Liver (tissue), 8 donors: ENCODE measurements at regions not wholly inside any gene's neighbourhood (a gene's known extent, or its start where the extent isn't known, plus 50 kb on each side); places are given as distances from the start of the nearest gene placed in this dataset.

Source experiments
- DNase-seq: peaks from one replicate; pipeline ENCODE4 v3.0.0-alpha.2; 2017; ENCODE audit warnings: low spot score
- H3K27ac ChIP-seq, 2 donors: one replicate each; pipeline ENCODE4 v1.7.0; 2013; ENCODE audit warnings: inconsistent platforms in 2 of 2, low read length in 2 of 2, control low read depth in 1 of 2, low read depth in 1 of 2, mild to moderate bottlenecking in 1 of 2
- H3K27me3 ChIP-seq, 4 donors: one replicate each; pipeline versions ENCODE4 v1.6.1 to v1.7.0; 2013; ENCODE audit warnings: low read length in 3 of 4, inconsistent platforms in 1 of 4, mild to moderate bottlenecking in 1 of 4, moderate library complexity in 1 of 4; ENCODE audit not compliant: control insufficient read depth in 4 of 4, insufficient read depth in 4 of 4
- H3K36me3 ChIP-seq, 4 donors: one replicate each; pipeline versions ENCODE4 v1.6.1 to v1.7.0; 2013; ENCODE audit warnings: low read length in 3 of 4, mild to moderate bottlenecking in 3 of 4, low read depth in 1 of 4, moderate library complexity in 1 of 4; ENCODE audit not compliant: control insufficient read depth in 4 of 4, insufficient read depth in 3 of 4
- H3K4me1 ChIP-seq, 4 donors: one replicate each; pipeline versions ENCODE4 v1.6.1 to v1.7.0; 2013; ENCODE audit warnings: low read length in 3 of 4, mild to moderate bottlenecking in 3 of 4, moderate library complexity in 1 of 4; ENCODE audit not compliant: control insufficient read depth in 4 of 4, insufficient read depth in 4 of 4
- H3K4me3 ChIP-seq, 3 donors: one replicate each; pipeline versions ENCODE4 v1.6.1 to v1.7.0; 2013; ENCODE audit warnings: low read length in 3 of 3, control low read depth in 1 of 3, low read depth in 1 of 3, mild to moderate bottlenecking in 1 of 3
- H3K9ac ChIP-seq, 2 donors: one replicate each; pipeline ENCODE4 v1.7.0; 2013; ENCODE audit warnings: low read length in 2 of 2, mild to moderate bottlenecking in 2 of 2, moderate library complexity in 2 of 2, control low read depth in 1 of 2, low read depth in 1 of 2
- H3K9me3 ChIP-seq, 4 donors: one replicate each; pipeline versions ENCODE4 v1.6.1 to v1.7.0; 2013; ENCODE audit warnings: low read length in 3 of 4; ENCODE audit not compliant: control insufficient read depth in 4 of 4
- EGR1 ChIP-seq, 2 donors: IDR thresholded peaks; 2 replicates each; pipeline ENCODE4 v1.6.1; 2016 to 2018; ENCODE audit warnings: antibody characterized with exemption in 2 of 2, low read depth in 2 of 2
- FOXA1 ChIP-seq: IDR thresholded peaks from 2 replicates; pipeline ENCODE4 v1.6.1; 2016; ENCODE audit warnings: antibody characterized with exemption
- FOXA2 ChIP-seq: IDR thresholded peaks from 2 replicates; pipeline ENCODE4 v1.6.1; 2016; ENCODE audit warnings: antibody characterized with exemption
- GABPA ChIP-seq, 2 donors: IDR thresholded peaks in 1 of 2; conservative IDR thresholded peaks in 1 of 2; 2 replicates each; pipeline ENCODE4 v1.6.1; 2016; ENCODE audit warnings: antibody characterized with exemption in 2 of 2, mild to moderate bottlenecking in 1 of 2, moderate library complexity in 1 of 2
- HNF4A ChIP-seq, 2 donors: conservative IDR thresholded peaks; 2 replicates each; pipeline ENCODE4 v1.6.1; 2016; ENCODE audit warnings: antibody characterized with exemption in 2 of 2, mild to moderate bottlenecking in 2 of 2
- HNF4G ChIP-seq: IDR thresholded peaks from 2 replicates; pipeline ENCODE4 v1.6.1; 2016; ENCODE audit warnings: antibody characterized with exemption
- JUND ChIP-seq, 2 donors: IDR thresholded peaks; 2 replicates each; pipeline ENCODE4 v1.6.1; 2016; ENCODE audit warnings: antibody characterized with exemption in 2 of 2
- NR2F2 ChIP-seq: IDR thresholded peaks from 2 replicates; pipeline ENCODE4 v1.6.1; 2016; ENCODE audit warnings: antibody characterized with exemption
- RAD21 ChIP-seq, 2 donors: IDR thresholded peaks; 2 replicates each; pipeline ENCODE4 v1.6.1; 2016; ENCODE audit warnings: antibody characterized with exemption in 2 of 2, mild to moderate bottlenecking in 2 of 2
- RXRA ChIP-seq, 2 donors: IDR thresholded peaks; 2 replicates each; pipeline ENCODE4 v1.6.1; 2017 to 2018; ENCODE audit warnings: antibody characterized with exemption in 2 of 2, mild to moderate bottlenecking in 1 of 2
- SP1 ChIP-seq: IDR thresholded peaks from 2 replicates; pipeline ENCODE4 v1.6.1; 2018; ENCODE audit warnings: antibody characterized with exemption, mild to moderate bottlenecking
- TAF1 ChIP-seq: conservative IDR thresholded peaks from 2 replicates; pipeline ENCODE4 v1.6.1; 2016; ENCODE audit warnings: antibody characterized with exemption, mild to moderate bottlenecking
- YY1 ChIP-seq: IDR thresholded peaks from 2 replicates; pipeline ENCODE4 v1.6.1; 2016; ENCODE audit warnings: antibody characterized with exemption, mild to moderate bottlenecking
- WGBS: extraction: QIAGEN DNeasy Blood & Tissue Kit; methylation state at CpG from one replicate; pipeline ENCODE4 v1.1.7; 2013; 5-methylcytosine and 5-hydroxymethylcytosine counted together
- TF ChIP-seq, protein P1 (sequence below): fragments of 150-350 bp; IDR thresholded peaks from 2 replicates; pipeline ENCODE4 v1.5.1; 2017; ENCODE audit warnings: improper control_type of control experiment, low read depth, low read length; ENCODE audit not compliant: missing input control
- TF ChIP-seq, protein P2 (sequence below): IDR thresholded peaks from 2 replicates; pipeline ENCODE4 v1.6.1; 2016; ENCODE audit warnings: antibody characterized with exemption
- TF ChIP-seq, protein P3 (sequence below): IDR thresholded peaks from 2 replicates; pipeline ENCODE4 v1.6.1; 2016; ENCODE audit warnings: antibody characterized with exemption
- TF ChIP-seq, protein P4 (sequence below): IDR thresholded peaks from 2 replicates; pipeline ENCODE4 v1.6.1; 2016; ENCODE audit warnings: antibody characterized with exemption, mild to moderate bottlenecking
- TF ChIP-seq, protein P5 (sequence below): IDR thresholded peaks from 2 replicates; pipeline ENCODE4 v1.6.1; 2016; ENCODE audit warnings: antibody characterized with exemption
- donor health status: healthy.
- donor health status: healthy.
- donor health status: healthy.
- donor health status: healthy.
- donor health status: healthy.

DNA sequence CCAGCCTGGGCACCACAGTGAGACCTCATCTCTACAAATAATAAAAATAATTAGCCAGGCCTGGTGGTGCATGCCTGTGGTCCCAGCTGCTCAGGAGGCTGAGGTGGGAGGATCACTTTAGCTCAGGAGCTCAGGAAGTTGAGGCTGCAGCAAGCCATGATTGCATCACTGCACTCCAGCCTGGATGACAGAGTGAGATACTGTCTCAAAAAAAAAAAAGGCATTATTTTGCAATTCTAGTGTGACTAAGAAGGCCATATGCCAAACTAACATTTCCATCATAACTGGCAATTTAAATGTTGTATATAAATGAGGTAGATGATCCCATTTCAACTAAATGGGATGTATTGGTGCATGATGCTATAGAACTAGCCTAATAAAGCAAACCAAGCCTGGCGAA lies 632.8 kb upstream of the KLF12 start:
- 88% methylated on average over 1 of the region's 1 CpG for WGBS
- H3K36me3 ChIP-seq, result no peaks in the 10 kb centered on the region
- TF ChIP-seq GABPA (IDR thresholded peaks at IDR 0.05 in 1 of 2, conservative IDR thresholded peaks at IDR 0.05 in 1 of 2) (no peak), RAD21 (IDR thresholded peaks at IDR 0.05) (no peak), JUND (IDR thresholded peaks at IDR 0.05) (no peak), EGR1 (IDR thresholded peaks at IDR 0.05; ENCODE audit: low read depth in 2 of 2) (no peak), HNF4A (conservative IDR thresholded peaks at IDR 0.05) (no peak), YY1 (no peak), TAF1 (no peak), FOXA2 (no peak), HNF4G (no peak), NR2F2 (no peak), FOXA1 (no peak)
- TF ChIP-seq, protein P1, sequence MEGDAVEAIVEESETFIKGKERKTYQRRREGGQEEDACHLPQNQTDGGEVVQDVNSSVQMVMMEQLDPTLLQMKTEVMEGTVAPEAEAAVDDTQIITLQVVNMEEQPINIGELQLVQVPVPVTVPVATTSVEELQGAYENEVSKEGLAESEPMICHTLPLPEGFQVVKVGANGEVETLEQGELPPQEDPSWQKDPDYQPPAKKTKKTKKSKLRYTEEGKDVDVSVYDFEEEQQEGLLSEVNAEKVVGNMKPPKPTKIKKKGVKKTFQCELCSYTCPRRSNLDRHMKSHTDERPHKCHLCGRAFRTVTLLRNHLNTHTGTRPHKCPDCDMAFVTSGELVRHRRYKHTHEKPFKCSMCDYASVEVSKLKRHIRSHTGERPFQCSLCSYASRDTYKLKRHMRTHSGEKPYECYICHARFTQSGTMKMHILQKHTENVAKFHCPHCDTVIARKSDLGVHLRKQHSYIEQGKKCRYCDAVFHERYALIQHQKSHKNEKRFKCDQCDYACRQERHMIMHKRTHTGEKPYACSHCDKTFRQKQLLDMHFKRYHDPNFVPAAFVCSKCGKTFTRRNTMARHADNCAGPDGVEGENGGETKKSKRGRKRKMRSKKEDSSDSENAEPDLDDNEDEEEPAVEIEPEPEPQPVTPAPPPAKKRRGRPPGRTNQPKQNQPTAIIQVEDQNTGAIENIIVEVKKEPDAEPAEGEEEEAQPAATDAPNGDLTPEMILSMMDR, result no peak
- TF ChIP-seq, protein P2, sequence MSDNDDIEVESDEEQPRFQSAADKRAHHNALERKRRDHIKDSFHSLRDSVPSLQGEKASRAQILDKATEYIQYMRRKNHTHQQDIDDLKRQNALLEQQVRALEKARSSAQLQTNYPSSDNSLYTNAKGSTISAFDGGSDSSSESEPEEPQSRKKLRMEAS, result no peak
- TF ChIP-seq, protein P3, sequence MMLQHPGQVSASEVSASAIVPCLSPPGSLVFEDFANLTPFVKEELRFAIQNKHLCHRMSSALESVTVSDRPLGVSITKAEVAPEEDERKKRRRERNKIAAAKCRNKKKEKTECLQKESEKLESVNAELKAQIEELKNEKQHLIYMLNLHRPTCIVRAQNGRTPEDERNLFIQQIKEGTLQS, result no peak
- TF ChIP-seq, protein P4, sequence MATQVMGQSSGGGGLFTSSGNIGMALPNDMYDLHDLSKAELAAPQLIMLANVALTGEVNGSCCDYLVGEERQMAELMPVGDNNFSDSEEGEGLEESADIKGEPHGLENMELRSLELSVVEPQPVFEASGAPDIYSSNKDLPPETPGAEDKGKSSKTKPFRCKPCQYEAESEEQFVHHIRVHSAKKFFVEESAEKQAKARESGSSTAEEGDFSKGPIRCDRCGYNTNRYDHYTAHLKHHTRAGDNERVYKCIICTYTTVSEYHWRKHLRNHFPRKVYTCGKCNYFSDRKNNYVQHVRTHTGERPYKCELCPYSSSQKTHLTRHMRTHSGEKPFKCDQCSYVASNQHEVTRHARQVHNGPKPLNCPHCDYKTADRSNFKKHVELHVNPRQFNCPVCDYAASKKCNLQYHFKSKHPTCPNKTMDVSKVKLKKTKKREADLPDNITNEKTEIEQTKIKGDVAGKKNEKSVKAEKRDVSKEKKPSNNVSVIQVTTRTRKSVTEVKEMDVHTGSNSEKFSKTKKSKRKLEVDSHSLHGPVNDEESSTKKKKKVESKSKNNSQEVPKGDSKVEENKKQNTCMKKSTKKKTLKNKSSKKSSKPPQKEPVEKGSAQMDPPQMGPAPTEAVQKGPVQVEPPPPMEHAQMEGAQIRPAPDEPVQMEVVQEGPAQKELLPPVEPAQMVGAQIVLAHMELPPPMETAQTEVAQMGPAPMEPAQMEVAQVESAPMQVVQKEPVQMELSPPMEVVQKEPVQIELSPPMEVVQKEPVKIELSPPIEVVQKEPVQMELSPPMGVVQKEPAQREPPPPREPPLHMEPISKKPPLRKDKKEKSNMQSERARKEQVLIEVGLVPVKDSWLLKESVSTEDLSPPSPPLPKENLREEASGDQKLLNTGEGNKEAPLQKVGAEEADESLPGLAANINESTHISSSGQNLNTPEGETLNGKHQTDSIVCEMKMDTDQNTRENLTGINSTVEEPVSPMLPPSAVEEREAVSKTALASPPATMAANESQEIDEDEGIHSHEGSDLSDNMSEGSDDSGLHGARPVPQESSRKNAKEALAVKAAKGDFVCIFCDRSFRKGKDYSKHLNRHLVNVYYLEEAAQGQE, result no peak

DNA sequence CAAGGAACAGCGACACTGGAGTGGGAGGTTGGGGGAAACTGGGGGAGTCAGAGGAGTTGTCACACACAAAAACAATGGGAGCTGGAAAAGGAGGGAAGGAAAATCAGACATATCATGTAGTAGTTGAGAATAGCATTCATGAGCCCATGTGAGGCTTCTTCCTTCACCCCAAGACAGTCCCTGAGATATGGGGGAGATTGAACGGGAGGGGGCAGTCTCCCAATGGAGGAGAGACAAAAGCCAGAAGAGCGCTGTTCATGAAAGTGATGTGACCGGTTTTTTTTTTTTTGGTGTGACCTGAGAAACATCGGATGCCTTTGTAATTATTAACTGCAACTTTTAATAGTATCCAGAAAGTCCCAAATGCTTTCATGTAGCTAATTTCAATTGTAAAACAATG lies 631.8 kb upstream of the KLF12 start:
- Histone ChIP-seq H3K36me3 (no peaks in the 10 kb centered on the region), H3K9me3 (no peaks in the 10 kb centered on the region), H3K4me1 (no peaks in the 10 kb centered on the region), H3K27ac (no peak overlapping the region), H3K4me3 (no peak overlapping the region), H3K9ac (no peak overlapping the region), H3K27me3 (no peaks in the 10 kb centered on the region)
- DNase-seq, result no peak
- 66% methylated on average over 5 of the region's 5 CpGs for WGBS
- TF ChIP-seq FOXA1 (no peak), YY1 (no peak), JUND (IDR thresholded peaks at IDR 0.05) (no peak), SP1 (no peak), RXRA (IDR thresholded peaks at IDR 0.05) (no peak), EGR1 (IDR thresholded peaks at IDR 0.05; ENCODE audit: low read depth in 2 of 2) (no peak), GABPA (IDR thresholded peaks at IDR 0.05 in 1 of 2, conservative IDR thresholded peaks at IDR 0.05 in 1 of 2) (no peak), HNF4G (no peak), TAF1 (no peak), HNF4A (conservative IDR thresholded peaks at IDR 0.05) (no peak)
- TF ChIP-seq, protein P1, result no peak
- TF ChIP-seq, protein P3, result no peak
- TF ChIP-seq, protein P2, result no peak
- TF ChIP-seq, protein P5, sequence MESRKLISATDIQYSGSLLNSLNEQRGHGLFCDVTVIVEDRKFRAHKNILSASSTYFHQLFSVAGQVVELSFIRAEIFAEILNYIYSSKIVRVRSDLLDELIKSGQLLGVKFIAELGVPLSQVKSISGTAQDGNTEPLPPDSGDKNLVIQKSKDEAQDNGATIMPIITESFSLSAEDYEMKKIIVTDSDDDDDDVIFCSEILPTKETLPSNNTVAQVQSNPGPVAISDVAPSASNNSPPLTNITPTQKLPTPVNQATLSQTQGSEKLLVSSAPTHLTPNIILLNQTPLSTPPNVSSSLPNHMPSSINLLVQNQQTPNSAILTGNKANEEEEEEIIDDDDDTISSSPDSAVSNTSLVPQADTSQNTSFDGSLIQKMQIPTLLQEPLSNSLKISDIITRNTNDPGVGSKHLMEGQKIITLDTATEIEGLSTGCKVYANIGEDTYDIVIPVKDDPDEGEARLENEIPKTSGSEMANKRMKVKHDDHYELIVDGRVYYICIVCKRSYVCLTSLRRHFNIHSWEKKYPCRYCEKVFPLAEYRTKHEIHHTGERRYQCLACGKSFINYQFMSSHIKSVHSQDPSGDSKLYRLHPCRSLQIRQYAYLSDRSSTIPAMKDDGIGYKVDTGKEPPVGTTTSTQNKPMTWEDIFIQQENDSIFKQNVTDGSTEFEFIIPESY, result no peak

More for the DNA sequence above, 632.8 kb upstream of the KLF12 start:
- H3K4me1 ChIP-seq, result no peaks in the 10 kb centered on the region
- no peak for DNase-seq
- H3K4me3 ChIP-seq, result no peak overlapping the region
- no peak overlapping the region for H3K27ac ChIP-seq
- no peaks in the 10 kb centered on the region for H3K27me3 ChIP-seq
- no peak overlapping the region for H3K9ac ChIP-seq
- no peaks in the 10 kb centered on the region for H3K9me3 ChIP-seq
